ENCODE measurements at regions not wholly inside any gene's neighbourhood (a gene's known extent, or its start where the extent isn't known, plus 50 kb on each side); places are given as distances from the start of the nearest gene placed in this dataset.

GRCh38 chr9:28699632-28700031, 1126.4 kb upstream of the C9orf72 start:
- in situ Hi-C loops (cut with HindIII; ENCODE audit: low pct_unique_long_range_greater_than_20kb, low sequenced_read_pairs) = no loop called here
- CTCF ChIA-PET = no interaction called here

GRCh38 chr9:28707616-28708015, 1134.3 kb upstream of the C9orf72 start:
- ATAC-seq (no peak), DNase-seq (ENCODE audit: low read depth, low spot score) (no peak)
- in situ Hi-C loops (cut with HindIII; ENCODE audit: low pct_unique_long_range_greater_than_20kb, low sequenced_read_pairs) = no loop called here
- Histone ChIP-seq H3K36me3 (ENCODE audit: control insufficient read depth, insufficient read depth, low read length) (no peaks in the 10 kb centered on the region), H3K4me3 (ENCODE audit: low read depth in 2 of 2, low read length in 2 of 2) (no peak overlapping the region), H3K27ac (ENCODE audit: low read length) (no peak overlapping the region), H3K9me3 (ENCODE audit: control insufficient read depth, insufficient read depth, low read depth, low read length) (no peaks in the 10 kb centered on the region), H3K27me3 (ENCODE audit: control insufficient read depth, insufficient read depth, low read length) (no peaks in the 10 kb centered on the region), H3K4me1 (ENCODE audit: control insufficient read depth, insufficient read depth, low read length) (no peaks in the 10 kb centered on the region)
- no peak for TF ChIP-seq CTCF (IDR thresholded peaks at IDR 0.05)
- no peak for TF ChIP-seq SIN3A (IDR thresholded peaks at IDR 0.05; ENCODE audit: borderline replicate concordance, insufficient read depth, low read depth, low read length)
- TF ChIP-seq REST (IDR thresholded peaks at IDR 0.05; ENCODE audit: insufficient read depth in 1 of 2, low read depth in 2 of 2, low read length in 1 of 2) = no peak
- TF ChIP-seq TCF7L2 (IDR thresholded peaks at IDR 0.05; ENCODE audit: low read depth, low read length) = no peak
- TF ChIP-seq POLR2AphosphoS5 (IDR thresholded peaks at IDR 0.05; ENCODE audit: low read depth, low read length) = no peak
- ChIA-PET CTCF (no interaction called here), POLR2A (no interaction called here)
- BruUV-seq (replicated peaks) = no TSS peak
- intact Hi-C loops (cut with micrococcal nuclease; ENCODE audit: unreplicated experiment) = no loop called here

More at GRCh38 chr9:28699632-28700031, 1126.4 kb upstream of the C9orf72 start:
- Histone ChIP-seq H3K27ac (ENCODE audit: low read length) (no peak overlapping the region), H3K4me3 (ENCODE audit: low read depth in 2 of 2, low read length in 2 of 2) (no peak overlapping the region), H3K36me3 (ENCODE audit: control insufficient read depth, insufficient read depth, low read length) (no peaks in the 10 kb centered on the region), H3K9me3 (ENCODE audit: control insufficient read depth, insufficient read depth, low read depth, low read length) (no peaks in the 10 kb centered on the region), H3K27me3 (ENCODE audit: control insufficient read depth, insufficient read depth, low read length) (no peaks in the 10 kb centered on the region), H3K4me1 (ENCODE audit: control insufficient read depth, insufficient read depth, low read length) (no peaks in the 10 kb centered on the region)
- TF ChIP-seq POLR2AphosphoS5 (IDR thresholded peaks at IDR 0.05; ENCODE audit: low read depth, low read length) (no peak), REST (IDR thresholded peaks at IDR 0.05; ENCODE audit: insufficient read depth in 1 of 2, low read depth in 2 of 2, low read length in 1 of 2) (no peak), CTCF (IDR thresholded peaks at IDR 0.05) (no peak), TCF7L2 (IDR thresholded peaks at IDR 0.05; ENCODE audit: low read depth, low read length) (no peak), SIN3A (IDR thresholded peaks at IDR 0.05; ENCODE audit: borderline replicate concordance, insufficient read depth, low read depth, low read length) (no peak)
- ATAC-seq = no peak
- DNase-seq (ENCODE audit: low read depth, low spot score) = no peak
- no TSS peak for BruUV-seq (replicated peaks)
- intact Hi-C loops (cut with micrococcal nuclease; ENCODE audit: unreplicated experiment) = no loop called here
- POLR2A ChIA-PET = no interaction called here
